A549 (cell line): ENCODE measurements at regions not wholly inside any gene's neighbourhood (a gene's known extent, or its start where the extent isn't known, plus 50 kb on each side); places are given as distances from the start of the nearest gene placed in this dataset.

Source experiments
- CEBPB ChIP-seq, 2 experiments: fragments of >200 bp in 1 of 2; sonication (Bioruptor Twin) in 1 of 2; formaldehyde crosslinking in 1 of 2; IDR thresholded peaks; 2 replicates each; pipeline ENCODE4 v1.6.1; 2012 to 2016
- ESRRA ChIP-seq: fragments of 150-350 bp; IDR thresholded peaks from 2 replicates; pipeline ENCODE4 v1.6.1; 2014; ENCODE audit warnings: mild to moderate bottlenecking, low read length, borderline replicate concordance
- FOSB ChIP-seq: fragments of 250-450 bp; sonication (Bioruptor Pico); IDR thresholded peaks from 2 replicates; pipeline ENCODE4 v1.5.0; 2020; ENCODE audit warnings: mild to moderate bottlenecking, moderate library complexity
- MYC ChIP-seq: IDR thresholded peaks from 2 replicates; pipeline ENCODE4 v1.6.1; 2012; ENCODE audit warnings: mild to moderate bottlenecking, inconsistent platforms, low read length, improper control_type of control experiment, borderline replicate concordance
- POLR2A ChIP-seq: IDR thresholded peaks from 2 replicates; pipeline ENCODE4 v1.6.1; 2012; ENCODE audit warnings: mild to moderate bottlenecking, low read length
- RFX5 ChIP-seq: fragments of 450-650 bp; IDR thresholded peaks from 2 replicates; pipeline ENCODE4 v1.7.1; 2014; ENCODE audit warnings: antibody characterized with exemption, mild to moderate bottlenecking, moderate library complexity
- SMC3 ChIP-seq: fragments of >200 bp; sonication (Bioruptor Twin); formaldehyde crosslinking; IDR thresholded peaks from 3 replicates; pipeline ENCODE4 v1.6.1; 2018; ENCODE audit warnings: inconsistent platforms
- TF ChIP-seq, protein P1 (sequence below): IDR thresholded peaks from 2 replicates; pipeline ENCODE4 v1.6.1; 2012
- TF ChIP-seq, protein P2 (sequence below): fragments of >200 bp; sonication (Bioruptor Twin); formaldehyde crosslinking; IDR thresholded peaks from 3 replicates; pipeline ENCODE4 v1.5.1; 2016

DNA sequence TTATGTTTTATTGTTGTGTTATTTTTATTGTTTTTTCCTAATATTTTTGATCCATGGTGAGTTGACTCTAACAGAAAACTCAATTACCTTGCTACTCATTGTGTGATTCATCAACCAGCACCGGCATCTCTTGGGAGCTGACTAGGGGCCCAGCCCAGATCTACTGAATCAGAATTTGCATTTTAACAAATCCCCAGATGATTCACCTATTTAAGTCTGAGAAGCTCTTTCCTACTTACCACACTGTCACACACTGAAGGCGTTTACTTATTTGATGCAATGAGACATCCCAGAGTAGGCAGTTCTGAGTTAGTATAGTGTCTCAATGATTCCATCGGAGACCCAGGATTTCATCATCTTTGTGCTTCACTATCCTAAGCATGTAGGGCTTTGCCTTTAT is 416.6 kb downstream of the RWDD3 start:
- no peak for TF ChIP-seq POLR2A
- TF ChIP-seq CEBPB (IDR thresholded peaks at IDR 0.05), result no peak
- no peak for TF ChIP-seq SMC3
- TF ChIP-seq, protein P1, sequence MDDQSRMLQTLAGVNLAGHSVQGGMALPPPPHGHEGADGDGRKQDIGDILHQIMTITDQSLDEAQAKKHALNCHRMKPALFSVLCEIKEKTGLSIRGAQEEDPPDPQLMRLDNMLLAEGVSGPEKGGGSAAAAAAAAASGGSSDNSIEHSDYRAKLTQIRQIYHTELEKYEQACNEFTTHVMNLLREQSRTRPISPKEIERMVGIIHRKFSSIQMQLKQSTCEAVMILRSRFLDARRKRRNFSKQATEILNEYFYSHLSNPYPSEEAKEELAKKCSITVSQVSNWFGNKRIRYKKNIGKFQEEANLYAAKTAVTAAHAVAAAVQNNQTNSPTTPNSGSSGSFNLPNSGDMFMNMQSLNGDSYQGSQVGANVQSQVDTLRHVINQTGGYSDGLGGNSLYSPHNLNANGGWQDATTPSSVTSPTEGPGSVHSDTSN, result no peak
- no peak for TF ChIP-seq ESRRA
- TF ChIP-seq MYC, result no peak
- TF ChIP-seq, protein P2, sequence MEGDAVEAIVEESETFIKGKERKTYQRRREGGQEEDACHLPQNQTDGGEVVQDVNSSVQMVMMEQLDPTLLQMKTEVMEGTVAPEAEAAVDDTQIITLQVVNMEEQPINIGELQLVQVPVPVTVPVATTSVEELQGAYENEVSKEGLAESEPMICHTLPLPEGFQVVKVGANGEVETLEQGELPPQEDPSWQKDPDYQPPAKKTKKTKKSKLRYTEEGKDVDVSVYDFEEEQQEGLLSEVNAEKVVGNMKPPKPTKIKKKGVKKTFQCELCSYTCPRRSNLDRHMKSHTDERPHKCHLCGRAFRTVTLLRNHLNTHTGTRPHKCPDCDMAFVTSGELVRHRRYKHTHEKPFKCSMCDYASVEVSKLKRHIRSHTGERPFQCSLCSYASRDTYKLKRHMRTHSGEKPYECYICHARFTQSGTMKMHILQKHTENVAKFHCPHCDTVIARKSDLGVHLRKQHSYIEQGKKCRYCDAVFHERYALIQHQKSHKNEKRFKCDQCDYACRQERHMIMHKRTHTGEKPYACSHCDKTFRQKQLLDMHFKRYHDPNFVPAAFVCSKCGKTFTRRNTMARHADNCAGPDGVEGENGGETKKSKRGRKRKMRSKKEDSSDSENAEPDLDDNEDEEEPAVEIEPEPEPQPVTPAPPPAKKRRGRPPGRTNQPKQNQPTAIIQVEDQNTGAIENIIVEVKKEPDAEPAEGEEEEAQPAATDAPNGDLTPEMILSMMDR, result no peak
- no peak for TF ChIP-seq RFX5
- TF ChIP-seq FOSB (CRISPR knock-in tag), result no peak
